ENCODE measurements at regions not wholly inside any gene's neighbourhood (a gene's known extent, or its start where the extent isn't known, plus 50 kb on each side); places are given as distances from the start of the nearest gene placed in this dataset.

DNA sequence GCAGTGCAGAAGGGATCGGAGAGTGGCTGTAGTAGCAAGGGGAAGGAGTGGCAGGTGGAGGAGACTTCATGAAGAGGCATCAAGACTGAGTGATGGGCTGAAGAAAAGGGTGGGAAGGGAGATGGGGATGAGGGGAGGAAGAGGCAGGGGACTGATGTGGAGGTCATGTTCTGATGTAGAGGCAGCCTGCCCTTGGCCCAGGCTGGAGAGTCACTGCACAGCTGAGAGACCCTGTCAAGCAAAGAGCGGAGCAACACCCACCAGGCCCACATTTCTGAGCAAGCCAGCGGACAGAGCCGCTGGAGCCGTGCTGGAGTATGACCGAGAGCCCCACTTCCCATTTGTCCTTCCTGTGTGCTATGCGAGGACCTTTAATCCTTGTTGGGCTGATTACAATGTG is 501.6 kb upstream of the MKI67 start:
- TF ChIP-seq, protein P1, sequence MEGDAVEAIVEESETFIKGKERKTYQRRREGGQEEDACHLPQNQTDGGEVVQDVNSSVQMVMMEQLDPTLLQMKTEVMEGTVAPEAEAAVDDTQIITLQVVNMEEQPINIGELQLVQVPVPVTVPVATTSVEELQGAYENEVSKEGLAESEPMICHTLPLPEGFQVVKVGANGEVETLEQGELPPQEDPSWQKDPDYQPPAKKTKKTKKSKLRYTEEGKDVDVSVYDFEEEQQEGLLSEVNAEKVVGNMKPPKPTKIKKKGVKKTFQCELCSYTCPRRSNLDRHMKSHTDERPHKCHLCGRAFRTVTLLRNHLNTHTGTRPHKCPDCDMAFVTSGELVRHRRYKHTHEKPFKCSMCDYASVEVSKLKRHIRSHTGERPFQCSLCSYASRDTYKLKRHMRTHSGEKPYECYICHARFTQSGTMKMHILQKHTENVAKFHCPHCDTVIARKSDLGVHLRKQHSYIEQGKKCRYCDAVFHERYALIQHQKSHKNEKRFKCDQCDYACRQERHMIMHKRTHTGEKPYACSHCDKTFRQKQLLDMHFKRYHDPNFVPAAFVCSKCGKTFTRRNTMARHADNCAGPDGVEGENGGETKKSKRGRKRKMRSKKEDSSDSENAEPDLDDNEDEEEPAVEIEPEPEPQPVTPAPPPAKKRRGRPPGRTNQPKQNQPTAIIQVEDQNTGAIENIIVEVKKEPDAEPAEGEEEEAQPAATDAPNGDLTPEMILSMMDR (IDR thresholded peaks at IDR 0.05; ENCODE audit: insufficient read depth, low read length, missing control alignments), result no peak
- no peak overlapping the region for H3K4me3 ChIP-seq (ENCODE audit: low read depth, low read length)
- ChIA-PET CTCF (no interaction called here), POLR2A (no interaction called here)
- DNase-seq (ENCODE audit: low read depth, low spot score), result no peak

- TF ChIP-seq, protein P1 (IDR thresholded peaks at IDR 0.05; ENCODE audit: insufficient read depth, low read length, missing control alignments), result no peak
- no peak for DNase-seq (ENCODE audit: low read depth, low spot score)
- no peak overlapping the region for H3K4me3 ChIP-seq (ENCODE audit: low read depth, low read length)
- CTCF ChIA-PET, result no interaction called here
- POLR2A ChIA-PET, result no interaction called here
These were observed 502.0 kb upstream of the MKI67 start for GRCh38 chr10:128628252-128628651.

GRCh38 chr10:128629111-128630096 is 503.2 kb upstream of the MKI67 start:
- H3K4me3 ChIP-seq (ENCODE audit: low read depth, low read length), result no peak overlapping the region
- TF ChIP-seq, protein P1 (IDR thresholded peaks at IDR 0.05; ENCODE audit: insufficient read depth, low read length, missing control alignments), result no peak
- ChIA-PET CTCF (no interaction called here), POLR2A (no interaction called here)
- no peak for DNase-seq (ENCODE audit: low read depth, low spot score)

DNA sequence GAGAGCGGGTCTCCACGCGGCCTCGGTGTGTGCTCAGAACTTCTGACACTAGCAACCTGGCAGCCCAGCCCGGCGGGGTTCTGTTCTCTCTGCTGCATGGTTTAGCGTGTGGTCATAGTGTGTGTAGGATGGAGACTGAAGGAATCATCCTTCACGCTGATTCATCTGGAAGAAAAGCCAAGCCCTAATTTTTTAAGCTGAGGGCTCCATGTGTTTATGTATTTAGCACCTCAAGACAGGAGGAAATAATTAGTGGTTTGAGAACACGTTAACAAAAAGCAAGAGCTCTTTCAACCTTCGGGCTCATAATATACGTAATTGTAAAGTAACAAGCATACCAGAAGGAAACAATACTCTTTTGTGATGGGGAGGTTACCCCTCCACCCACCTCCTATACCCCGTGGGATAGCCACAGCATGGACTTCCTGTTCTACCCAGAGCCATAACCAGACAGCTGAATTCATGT is 504.6 kb upstream of the MKI67 start:
- ChIA-PET CTCF (no interaction called here), POLR2A (no interaction called here)
- no peak overlapping the region for H3K4me3 ChIP-seq (ENCODE audit: low read depth, low read length)
- DNase-seq (ENCODE audit: low read depth, low spot score), result no peak
- TF ChIP-seq, protein P1 (IDR thresholded peaks at IDR 0.05; ENCODE audit: insufficient read depth, low read length, missing control alignments), result no peak

- no peak overlapping the region for H3K4me3 ChIP-seq (ENCODE audit: low read depth, low read length)
- no peak for DNase-seq (ENCODE audit: low read depth, low spot score)
- TF ChIP-seq, protein P1 (IDR thresholded peaks at IDR 0.05; ENCODE audit: insufficient read depth, low read length, missing control alignments), result no peak
- CTCF ChIA-PET, result no interaction called here
- POLR2A ChIA-PET, result no interaction called here
These were observed 505.6 kb upstream of the MKI67 start for GRCh38 chr10:128631801-128632241.

- ChIA-PET POLR2A (no interaction called here), CTCF (no interaction called here)
- no peak for DNase-seq (ENCODE audit: low read depth, low spot score)
- H3K4me3 ChIP-seq (ENCODE audit: low read depth, low read length), result no peak overlapping the region
- TF ChIP-seq, protein P1 (IDR thresholded peaks at IDR 0.05; ENCODE audit: insufficient read depth, low read length, missing control alignments), result no peak
These were observed 506.5 kb upstream of the MKI67 start for GRCh38 chr10:128632694-128633093.
